ENCODE measurements at regions not wholly inside any gene's neighbourhood (a gene's known extent, or its start where the extent isn't known, plus 50 kb on each side); places are given as distances from the start of the nearest gene placed in this dataset.

- TF ChIP-seq, protein P1, sequence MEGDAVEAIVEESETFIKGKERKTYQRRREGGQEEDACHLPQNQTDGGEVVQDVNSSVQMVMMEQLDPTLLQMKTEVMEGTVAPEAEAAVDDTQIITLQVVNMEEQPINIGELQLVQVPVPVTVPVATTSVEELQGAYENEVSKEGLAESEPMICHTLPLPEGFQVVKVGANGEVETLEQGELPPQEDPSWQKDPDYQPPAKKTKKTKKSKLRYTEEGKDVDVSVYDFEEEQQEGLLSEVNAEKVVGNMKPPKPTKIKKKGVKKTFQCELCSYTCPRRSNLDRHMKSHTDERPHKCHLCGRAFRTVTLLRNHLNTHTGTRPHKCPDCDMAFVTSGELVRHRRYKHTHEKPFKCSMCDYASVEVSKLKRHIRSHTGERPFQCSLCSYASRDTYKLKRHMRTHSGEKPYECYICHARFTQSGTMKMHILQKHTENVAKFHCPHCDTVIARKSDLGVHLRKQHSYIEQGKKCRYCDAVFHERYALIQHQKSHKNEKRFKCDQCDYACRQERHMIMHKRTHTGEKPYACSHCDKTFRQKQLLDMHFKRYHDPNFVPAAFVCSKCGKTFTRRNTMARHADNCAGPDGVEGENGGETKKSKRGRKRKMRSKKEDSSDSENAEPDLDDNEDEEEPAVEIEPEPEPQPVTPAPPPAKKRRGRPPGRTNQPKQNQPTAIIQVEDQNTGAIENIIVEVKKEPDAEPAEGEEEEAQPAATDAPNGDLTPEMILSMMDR (IDR thresholded peaks at IDR 0.05; ENCODE audit: low read depth, low read length, poor library complexity, severe bottlenecking) = no peak
- TF ChIP-seq EZH2phosphoT487 (IDR thresholded peaks at IDR 0.05; ENCODE audit: borderline replicate concordance, low read length) = no peak
Measured at GRCh38 chr9:134234001-134234660, 69.8 kb upstream of the RNU6ATAC start.

Measured in DOHH2 (cell line).